OCI-LY7 (cell line): ENCODE measurements at regions not wholly inside any gene's neighbourhood (a gene's known extent, or its start where the extent isn't known, plus 50 kb on each side); places are given as distances from the start of the nearest gene placed in this dataset.

ENCODE experiments used
- BruUV-seq: library from RNA; stranded (reverse); fragments of 400-500 nt; replicated peaks from 2 replicates; lab custom pipeline; 2021; lab: Mats Ljungman, UMichigan
- CTCF ChIA-PET: fragments of 300-600 bp; sonication (Branson Sonifier 250); formaldehyde crosslinking; loops from one replicate; lab custom pipeline; 2022; ENCODE audit warnings: antibody characterized with exemption; ENCODE audit not compliant: unreplicated experiment; lab: Charles Lee
- POLR2A ChIA-PET: fragments of 300-600 bp; sonication (Branson Sonifier 250); formaldehyde crosslinking; loops from one replicate; lab custom pipeline; 2022; ENCODE audit warnings: antibody characterized with exemption; lab: Charles Lee
- DNase-seq: peaks from one replicate; pipeline ENCODE4 v3.0.0-alpha.2; 2015; ENCODE audit warnings: low spot score
- H2AFZ ChIP-seq: fragments of 200-600 bp; sonication (generic), shearing (Covaris generic); 2 replicates; pipeline ENCODE4 v1.6.1; 2014; ENCODE audit warnings: mild to moderate bottlenecking, antibody characterized with exemption, low read length, moderate library complexity
- H3K27ac ChIP-seq: fragments of 200-600 bp; sonication (generic); 2 replicates; pipeline ENCODE4 v1.5.1; 2014; ENCODE audit warnings: mixed run types, low read depth, mild to moderate bottlenecking, moderate library complexity, low read length, inconsistent platforms; ENCODE audit not compliant: poor library complexity, severe bottlenecking
- H3K36me3 ChIP-seq: fragments of 200-600 bp; sonication (generic); 2 replicates; pipeline ENCODE4 v1.6.1; 2014; ENCODE audit warnings: mild to moderate bottlenecking, antibody characterized with exemption, low read length, moderate library complexity, mixed read lengths; ENCODE audit not compliant: insufficient read depth
- H3K4me1 ChIP-seq: fragments of 200-600 bp; sonication (generic); 2 replicates; pipeline ENCODE4 v1.5.1; 2014; ENCODE audit warnings: mild to moderate bottlenecking, low read length; ENCODE audit not compliant: insufficient read depth, poor library complexity, severe bottlenecking
- H3K4me2 ChIP-seq: fragments of 200-600 bp; sonication (generic); 2 replicates; pipeline ENCODE4 v1.6.1; 2014; ENCODE audit warnings: mild to moderate bottlenecking, low read length
- H3K4me3 ChIP-seq: fragments of 200-600 bp; sonication (generic); 2 replicates; pipeline ENCODE4 v1.5.1; 2014; ENCODE audit warnings: mild to moderate bottlenecking, low read depth, low read length; ENCODE audit not compliant: poor library complexity, severe bottlenecking
- H3K79me2 ChIP-seq: fragments of 200-600 bp; sonication (generic); 2 replicates; pipeline ENCODE4 v1.6.1; 2016; ENCODE audit warnings: low read depth, mild to moderate bottlenecking, low read length, moderate library complexity, mixed read lengths; ENCODE audit not compliant: insufficient read depth
- H3K9me2 ChIP-seq: fragments of 200-600 bp; sonication (generic); 2 replicates; pipeline ENCODE4 v1.6.1; 2016; ENCODE audit warnings: mild to moderate bottlenecking, low read length, mixed read lengths; ENCODE audit not compliant: insufficient read depth
- H3K9me3 ChIP-seq: fragments of 200-600 bp; sonication (generic); 2 replicates; pipeline ENCODE4 v1.6.1; 2014; ENCODE audit warnings: mild to moderate bottlenecking, mixed run types, low read length, mixed read lengths
- H4K20me1 ChIP-seq: fragments of 200-600 bp; sonication (generic); 2 replicates; pipeline ENCODE4 v1.6.1; 2014; ENCODE audit warnings: mild to moderate bottlenecking, antibody characterized with exemption, low read length, moderate library complexity, mixed read lengths; ENCODE audit not compliant: insufficient read depth
- EZH2phosphoT487 ChIP-seq: fragments of 200-600 bp; sonication (generic); IDR thresholded peaks from 2 replicates; pipeline ENCODE4 v1.6.1; 2018; ENCODE audit warnings: low read depth, borderline replicate concordance, mild to moderate bottlenecking, mixed run types, antibody characterized with exemption, low read length, moderate library complexity, mixed read lengths
- intact Hi-C: fragments of 100-400 bp; cut with micrococcal nuclease; formaldehyde crosslinking; loops from one replicate; pipeline ENCODE4 v1.10.0; 2022; ENCODE audit not compliant: unreplicated experiment
- TF ChIP-seq, protein P1 (sequence below): fragments of 200-600 bp; sonication (generic); conservative IDR thresholded peaks from 2 replicates; pipeline ENCODE4 v1.5.1; 2014; ENCODE audit warnings: mild to moderate bottlenecking, antibody characterized with exemption, low read length, moderate library complexity, mixed read lengths

- Histone ChIP-seq H3K4me3 (no peak overlapping the region), H3K9me2 (no peaks in the 10 kb centered on the region), H3K4me1 (no peaks in the 10 kb centered on the region), H2AFZ (no peak overlapping the region; the same call in 1 of the 2 replicates), H3K27ac (no peak overlapping the region), H3K36me3 (no peaks in the 10 kb centered on the region), H3K9me3 (no peaks in the 10 kb centered on the region), H4K20me1 (no peaks in the 10 kb centered on the region), H3K79me2 (no peaks in the 10 kb centered on the region), H3K4me2 (no peak overlapping the region)
- POLR2A ChIA-PET, result interaction anchor here (0.5 to 1.2 kb wide), 6 partner anchors 8 to 137 kb away, joined by 3 to 4 read pairs (median 4); no protein-coding TSS in a partner anchor
- TF ChIP-seq, protein P1, sequence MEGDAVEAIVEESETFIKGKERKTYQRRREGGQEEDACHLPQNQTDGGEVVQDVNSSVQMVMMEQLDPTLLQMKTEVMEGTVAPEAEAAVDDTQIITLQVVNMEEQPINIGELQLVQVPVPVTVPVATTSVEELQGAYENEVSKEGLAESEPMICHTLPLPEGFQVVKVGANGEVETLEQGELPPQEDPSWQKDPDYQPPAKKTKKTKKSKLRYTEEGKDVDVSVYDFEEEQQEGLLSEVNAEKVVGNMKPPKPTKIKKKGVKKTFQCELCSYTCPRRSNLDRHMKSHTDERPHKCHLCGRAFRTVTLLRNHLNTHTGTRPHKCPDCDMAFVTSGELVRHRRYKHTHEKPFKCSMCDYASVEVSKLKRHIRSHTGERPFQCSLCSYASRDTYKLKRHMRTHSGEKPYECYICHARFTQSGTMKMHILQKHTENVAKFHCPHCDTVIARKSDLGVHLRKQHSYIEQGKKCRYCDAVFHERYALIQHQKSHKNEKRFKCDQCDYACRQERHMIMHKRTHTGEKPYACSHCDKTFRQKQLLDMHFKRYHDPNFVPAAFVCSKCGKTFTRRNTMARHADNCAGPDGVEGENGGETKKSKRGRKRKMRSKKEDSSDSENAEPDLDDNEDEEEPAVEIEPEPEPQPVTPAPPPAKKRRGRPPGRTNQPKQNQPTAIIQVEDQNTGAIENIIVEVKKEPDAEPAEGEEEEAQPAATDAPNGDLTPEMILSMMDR, result no peak
- no peak for TF ChIP-seq EZH2phosphoT487
- no peak for DNase-seq
- CTCF ChIA-PET, result interaction anchor here (1.1 kb wide), 1 partner anchor 30 kb away, joined by 3 read pairs; no protein-coding TSS in a partner anchor
- no TSS peak for BruUV-seq
- intact Hi-C loops, result no loop called here
Observed at GRCh38 chr14:61616524-61617185, 78.7 kb upstream of the HIF1A start.

GRCh38 chr14:61618448-61618847, 76.9 kb upstream of the HIF1A start:
- Histone ChIP-seq H3K4me2 (no peak overlapping the region), H4K20me1 (no peaks in the 10 kb centered on the region), H3K36me3 (no peaks in the 10 kb centered on the region), H3K27ac (no peak overlapping the region), H3K4me3 (no peak overlapping the region), H3K79me2 (no peaks in the 10 kb centered on the region), H3K9me2 (no peaks in the 10 kb centered on the region), H3K9me3 (no peaks in the 10 kb centered on the region), H3K4me1 (no peaks in the 10 kb centered on the region), H2AFZ (no peak overlapping the region)
- BruUV-seq, result no TSS peak
- no peak for DNase-seq
- TF ChIP-seq EZH2phosphoT487, result no peak
- TF ChIP-seq, protein P1, result no peak
- intact Hi-C loops, result no loop called here
- CTCF ChIA-PET, result no interaction called here
- POLR2A ChIA-PET, result interaction anchor here (1.0 kb wide), 1 partner anchor 11 kb away, joined by 3 read pairs; no protein-coding TSS in a partner anchor

- Histone ChIP-seq H3K4me1 (no peaks in the 10 kb centered on the region), H4K20me1 (no peaks in the 10 kb centered on the region), H3K27ac (no peak overlapping the region), H3K9me3 (no peaks in the 10 kb centered on the region), H3K4me3 (no peak overlapping the region), H3K36me3 (no peaks in the 10 kb centered on the region), H3K9me2 (no peaks in the 10 kb centered on the region), H3K79me2 (no peaks in the 10 kb centered on the region), H3K4me2 (no peak overlapping the region), H2AFZ (no peak overlapping the region)
- CTCF ChIA-PET, result no interaction called here
- intact Hi-C loops, result no loop called here
- BruUV-seq, result no TSS peak
- DNase-seq, result no peak
- POLR2A ChIA-PET, result interaction anchor here (0.5 to 2.4 kb wide), 3 partner anchors 12 to 19 kb away, joined by 3 to 15 read pairs (median 4); no protein-coding TSS in a partner anchor
- TF ChIP-seq, protein P1, result no peak
- no peak for TF ChIP-seq EZH2phosphoT487
Observed at GRCh38 chr14:61619494-61619893, 75.8 kb upstream of the HIF1A start.
